ENCODE measurements at regions not wholly inside any gene's neighbourhood (a gene's known extent, or its start where the extent isn't known, plus 50 kb on each side); places are given as distances from the start of the nearest gene placed in this dataset.

DNA sequence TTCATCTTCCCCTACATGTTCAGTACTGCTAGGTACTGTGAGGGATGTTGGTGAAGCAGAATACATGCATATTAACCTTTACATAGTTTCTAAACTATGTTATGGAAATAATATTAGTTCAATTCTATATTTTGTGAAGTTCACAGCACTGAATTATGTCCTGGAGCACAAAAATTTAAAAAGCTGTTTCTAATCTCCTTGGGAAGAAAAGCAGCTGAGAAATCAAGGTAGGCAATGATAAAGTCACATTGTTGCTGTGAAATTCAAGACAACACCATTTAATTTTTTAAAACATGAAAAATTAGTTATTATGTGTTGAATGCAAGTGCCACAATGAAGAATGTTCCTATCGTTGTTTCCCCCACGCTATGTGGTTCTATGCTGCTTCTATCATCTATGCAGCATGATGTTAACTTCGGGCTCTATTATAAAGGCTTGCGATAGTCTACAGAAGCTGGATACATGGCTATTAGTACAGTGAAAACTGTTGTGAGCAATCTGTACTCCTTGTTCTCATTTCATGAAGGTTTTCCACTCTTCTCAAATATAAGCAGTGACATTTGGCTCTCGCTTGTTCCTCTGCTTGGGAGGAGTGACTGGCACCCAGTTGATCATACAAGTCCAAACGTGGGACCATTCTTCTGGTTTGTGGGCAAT is 164.3 kb downstream of the AASDHPPT start:
- POLR2A ChIA-PET (ENCODE audit: unreplicated experiment): no interaction called here
- H3F3A ChIP-seq (ENCODE audit: low read length, unreplicated experiment): no peaks in the 10 kb centered on the region
- H3K9me3 ChIP-seq (ENCODE audit: low read length): no peaks in the 10 kb centered on the region
- H3K9me2 ChIP-seq (replicated peaks; ENCODE audit: low read length): no peaks in the 10 kb centered on the region
- intact Hi-C loops (cut with micrococcal nuclease): no loop called here
- H3K4me1 ChIP-seq (ENCODE audit: insufficient read depth, low read length): no peaks in the 10 kb centered on the region
- no peaks in the 10 kb centered on the region for H3K36me3 ChIP-seq (ENCODE audit: low read depth, low read length)
- no peak overlapping the region for H3K4me3 ChIP-seq (ENCODE audit: low read length)
- H4K20me1 ChIP-seq (ENCODE audit: low read length): no peaks in the 10 kb centered on the region
- no peaks in the 10 kb centered on the region for H3K79me2 ChIP-seq (ENCODE audit: low read length)
- H3K4me2 ChIP-seq (ENCODE audit: low read length): no peak overlapping the region
- DNase-seq: no peak
- no TSS peak for BruUV-seq (replicated peaks)
- H3K27me3 ChIP-seq (ENCODE audit: low read length): no peaks in the 10 kb centered on the region
- TF ChIP-seq, protein P1, sequence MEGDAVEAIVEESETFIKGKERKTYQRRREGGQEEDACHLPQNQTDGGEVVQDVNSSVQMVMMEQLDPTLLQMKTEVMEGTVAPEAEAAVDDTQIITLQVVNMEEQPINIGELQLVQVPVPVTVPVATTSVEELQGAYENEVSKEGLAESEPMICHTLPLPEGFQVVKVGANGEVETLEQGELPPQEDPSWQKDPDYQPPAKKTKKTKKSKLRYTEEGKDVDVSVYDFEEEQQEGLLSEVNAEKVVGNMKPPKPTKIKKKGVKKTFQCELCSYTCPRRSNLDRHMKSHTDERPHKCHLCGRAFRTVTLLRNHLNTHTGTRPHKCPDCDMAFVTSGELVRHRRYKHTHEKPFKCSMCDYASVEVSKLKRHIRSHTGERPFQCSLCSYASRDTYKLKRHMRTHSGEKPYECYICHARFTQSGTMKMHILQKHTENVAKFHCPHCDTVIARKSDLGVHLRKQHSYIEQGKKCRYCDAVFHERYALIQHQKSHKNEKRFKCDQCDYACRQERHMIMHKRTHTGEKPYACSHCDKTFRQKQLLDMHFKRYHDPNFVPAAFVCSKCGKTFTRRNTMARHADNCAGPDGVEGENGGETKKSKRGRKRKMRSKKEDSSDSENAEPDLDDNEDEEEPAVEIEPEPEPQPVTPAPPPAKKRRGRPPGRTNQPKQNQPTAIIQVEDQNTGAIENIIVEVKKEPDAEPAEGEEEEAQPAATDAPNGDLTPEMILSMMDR (conservative IDR thresholded peaks at IDR 0.05; ENCODE audit: low read depth, low read length): no peak
- TF ChIP-seq EZH2 (IDR thresholded peaks at IDR 0.05; ENCODE audit: low read length, unreplicated experiment) (no peak), EZH2phosphoT487 (IDR thresholded peaks at IDR 0.05; ENCODE audit: borderline replicate concordance, low read length) (no peak)
- CTCF ChIA-PET: no interaction called here
- H3K9ac ChIP-seq (ENCODE audit: low read length): no peak overlapping the region
- no peak overlapping the region for H3K27ac ChIP-seq (ENCODE audit: low read length)
- ATAC-seq: no peak
- H2AFZ ChIP-seq (ENCODE audit: low read length): no peak overlapping the region

DNA sequence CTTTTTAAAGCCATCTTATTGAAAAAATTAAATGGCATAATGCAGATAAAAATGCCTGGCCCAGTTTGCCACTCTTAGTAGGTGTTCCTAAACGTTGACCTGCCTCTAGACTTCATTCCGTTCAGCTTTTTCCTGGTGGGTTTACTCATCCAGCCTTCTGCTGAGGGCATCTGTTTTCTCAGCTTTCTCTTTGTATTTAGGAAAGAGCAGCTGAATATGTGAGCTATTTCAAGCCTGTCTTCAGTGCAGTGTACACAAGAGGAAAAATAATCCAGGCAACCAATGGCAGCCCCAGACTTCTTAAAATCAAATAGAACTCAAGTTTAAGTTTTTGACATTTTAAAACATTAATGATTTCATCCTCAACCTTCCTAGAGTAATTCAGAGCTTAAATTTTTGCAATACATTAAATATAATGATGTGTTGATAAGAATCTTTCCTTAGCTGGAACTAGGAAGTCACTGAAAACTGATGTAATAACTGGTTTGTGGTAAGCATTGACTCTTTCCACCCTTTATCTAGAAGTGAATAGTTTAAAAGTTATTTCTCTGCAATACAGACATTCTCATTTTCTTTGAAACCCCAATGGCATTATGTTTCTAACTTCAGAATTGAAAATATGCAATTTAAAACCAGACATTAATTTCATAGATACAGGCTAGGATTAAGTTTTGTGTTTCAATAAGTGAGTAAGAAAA is 165.4 kb downstream of the AASDHPPT start:
- CTCF ChIA-PET: no interaction called here
- Histone ChIP-seq H3K27me3 (ENCODE audit: low read length) (no peaks in the 10 kb centered on the region), H3K4me1 (ENCODE audit: insufficient read depth, low read length) (no peaks in the 10 kb centered on the region), H3K4me2 (ENCODE audit: low read length) (no peak overlapping the region), H3K36me3 (ENCODE audit: low read depth, low read length) (no peaks in the 10 kb centered on the region), H3K27ac (ENCODE audit: low read length) (no peak overlapping the region), H3F3A (ENCODE audit: low read length, unreplicated experiment) (no peaks in the 10 kb centered on the region), H3K9me3 (ENCODE audit: low read length) (no peaks in the 10 kb centered on the region), H3K4me3 (ENCODE audit: low read length) (no peak overlapping the region), H3K9me2 (replicated peaks; ENCODE audit: low read length) (no peaks in the 10 kb centered on the region), H2AFZ (ENCODE audit: low read length) (no peak overlapping the region), H3K79me2 (ENCODE audit: low read length) (no peaks in the 10 kb centered on the region), H4K20me1 (ENCODE audit: low read length) (no peaks in the 10 kb centered on the region), H3K9ac (ENCODE audit: low read length) (no peak overlapping the region)
- no peak for TF ChIP-seq EZH2phosphoT487 (IDR thresholded peaks at IDR 0.05; ENCODE audit: borderline replicate concordance, low read length)
- TF ChIP-seq, protein P1 (conservative IDR thresholded peaks at IDR 0.05; ENCODE audit: low read depth, low read length): no peak
- no peak for TF ChIP-seq EZH2 (IDR thresholded peaks at IDR 0.05; ENCODE audit: low read length, unreplicated experiment)
- no peak for DNase-seq
- no peak for ATAC-seq
- no TSS peak for BruUV-seq (replicated peaks)
- intact Hi-C loops (cut with micrococcal nuclease): no loop called here
- POLR2A ChIA-PET (ENCODE audit: unreplicated experiment): no interaction called here

DNA sequence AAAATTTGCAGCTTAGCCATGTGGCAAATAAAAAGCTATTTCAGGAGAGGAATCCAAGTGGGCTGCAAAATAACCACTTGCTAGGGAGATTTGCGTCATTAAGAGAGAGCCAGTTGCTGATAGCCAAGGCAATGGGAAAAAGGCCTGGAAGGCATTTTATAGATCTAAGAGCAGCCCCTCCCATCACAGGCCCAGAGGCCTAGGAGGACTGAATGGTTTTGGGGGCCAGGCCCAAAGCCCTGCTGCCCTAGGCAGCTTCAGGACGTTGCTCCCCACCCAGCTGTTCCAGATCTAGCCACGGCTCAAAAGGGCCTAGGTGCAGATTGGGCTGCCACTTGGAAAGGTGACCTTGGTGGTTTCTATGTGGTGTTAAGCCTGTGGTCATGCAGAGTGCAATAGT is 169.0 kb downstream of the AASDHPPT start:
- CTCF ChIA-PET: no interaction called here
- H3K79me2 ChIP-seq (ENCODE audit: low read length): no peaks in the 10 kb centered on the region
- H3K9me3 ChIP-seq (ENCODE audit: low read length): no peaks in the 10 kb centered on the region
- POLR2A ChIA-PET (ENCODE audit: unreplicated experiment): no interaction called here
- TF ChIP-seq EZH2phosphoT487 (IDR thresholded peaks at IDR 0.05; ENCODE audit: borderline replicate concordance, low read length) (no peak), EZH2 (IDR thresholded peaks at IDR 0.05; ENCODE audit: low read length, unreplicated experiment) (no peak)
- TF ChIP-seq, protein P1 (conservative IDR thresholded peaks at IDR 0.05; ENCODE audit: low read depth, low read length): no peak
- no peak overlapping the region for H3K4me3 ChIP-seq (ENCODE audit: low read length)
- no peaks in the 10 kb centered on the region for H3K4me1 ChIP-seq (ENCODE audit: insufficient read depth, low read length)
- no peaks in the 10 kb centered on the region for H3K27me3 ChIP-seq (ENCODE audit: low read length)
- intact Hi-C loops (cut with micrococcal nuclease): no loop called here
- DNase-seq: no peak
- H3K4me2 ChIP-seq (ENCODE audit: low read length): no peak overlapping the region
- no peak overlapping the region for H2AFZ ChIP-seq (ENCODE audit: low read length)
- no peak for ATAC-seq
- H3K9me2 ChIP-seq (replicated peaks; ENCODE audit: low read length): no peaks in the 10 kb centered on the region
- H3K9ac ChIP-seq (ENCODE audit: low read length): no peak overlapping the region
- no TSS peak for BruUV-seq (replicated peaks)
- H3F3A ChIP-seq (ENCODE audit: low read length, unreplicated experiment): no peaks in the 10 kb centered on the region
- H3K27ac ChIP-seq (ENCODE audit: low read length): no peak overlapping the region
- no peaks in the 10 kb centered on the region for H3K36me3 ChIP-seq (ENCODE audit: low read depth, low read length)
- no peaks in the 10 kb centered on the region for H4K20me1 ChIP-seq (ENCODE audit: low read length)

All from PC-3 (cell line).